ENCODE measurements at regions not wholly inside any gene's neighbourhood (a gene's known extent, or its start where the extent isn't known, plus 50 kb on each side); places are given as distances from the start of the nearest gene placed in this dataset.

- no peak for DNase-seq (ENCODE audit: low read depth)
Measured at GRCh38 chr5:135120951-135121350, 86.9 kb upstream of the PITX1 start.

- DNase-seq (ENCODE audit: low read depth): no peak
Measured at GRCh38 chr5:135119481-135119880, 85.5 kb upstream of the PITX1 start.

GRCh38 chr5:135117590-135117989 lies 83.6 kb upstream of the PITX1 start:
- DNase-seq (ENCODE audit: low read depth): no peak

- DNase-seq (ENCODE audit: low read depth): no peak
Measured at GRCh38 chr5:135116160-135116561, 82.1 kb upstream of the PITX1 start.

GRCh38 chr5:135115591-135115990 lies 81.6 kb upstream of the PITX1 start:
- DNase-seq (ENCODE audit: low read depth): no peak

GRCh38 chr5:135114759-135115158 lies 80.7 kb upstream of the PITX1 start:
- DNase-seq (ENCODE audit: low read depth): no peak

- DNase-seq (ENCODE audit: low read depth): no peak
Measured at GRCh38 chr5:135112008-135112725, 78.1 kb upstream of the PITX1 start.

GRCh38 chr5:135110785-135111596 lies 77.0 kb upstream of the PITX1 start:
- DNase-seq (ENCODE audit: low read depth): no peak

GRCh38 chr5:135108992-135109391 lies 75.0 kb upstream of the PITX1 start:
- DNase-seq (ENCODE audit: low read depth): no peak

GRCh38 chr5:135108569-135108968 lies 74.5 kb upstream of the PITX1 start:
- DNase-seq (ENCODE audit: low read depth): no peak

GRCh38 chr5:135107986-135108385 lies 74.0 kb upstream of the PITX1 start:
- DNase-seq (ENCODE audit: low read depth): no peak

- DNase-seq (ENCODE audit: low read depth): no peak
Measured at GRCh38 chr5:135106610-135107471, 72.8 kb upstream of the PITX1 start.

- DNase-seq (ENCODE audit: low read depth): no peak
Measured at GRCh38 chr5:135106136-135106535, 72.1 kb upstream of the PITX1 start.

GRCh38 chr5:135105105-135105484 lies 71.1 kb upstream of the PITX1 start:
- DNase-seq (ENCODE audit: low read depth): no peak

GRCh38 chr5:135103575-135103853 lies 69.5 kb upstream of the PITX1 start:
- DNase-seq (ENCODE audit: low read depth): no peak

- no peak for DNase-seq (ENCODE audit: low read depth)
Measured at GRCh38 chr5:135102716-135103574, 68.9 kb upstream of the PITX1 start.

- DNase-seq (ENCODE audit: low read depth): no peak
Measured at GRCh38 chr5:135100431-135100830, 66.4 kb upstream of the PITX1 start.

- no peak for DNase-seq (ENCODE audit: low read depth)
Measured at GRCh38 chr5:135100011-135100410, 66.0 kb upstream of the PITX1 start.

- no peak for DNase-seq (ENCODE audit: low read depth)
Measured at GRCh38 chr5:135097390-135097789, 63.4 kb upstream of the PITX1 start.

- no peak for DNase-seq (ENCODE audit: low read depth)
Measured at GRCh38 chr5:135095871-135096270, 61.8 kb upstream of the PITX1 start.

GRCh38 chr5:135095052-135095715 lies 61.2 kb upstream of the PITX1 start:
- DNase-seq (ENCODE audit: low read depth): no peak

Measured in stimulated activated CD8-positive, alpha-beta memory T cell treated with anti-CD3 and anti-CD28 coated beads, Interleukin-15, amount 100 ng/mL, for 1 hour (primary cell).